HCT116 (cell line): ENCODE measurements at regions not wholly inside any gene's neighbourhood (a gene's known extent, or its start where the extent isn't known, plus 50 kb on each side); places are given as distances from the start of the nearest gene placed in this dataset.

Source experiments
- ATAC-seq: fragments of 200-7000 bp; cut with Tn5 transposase; 2 replicates; pipeline ENCODE4 v1.9.1; 2020; ENCODE audit warnings: mild to moderate bottlenecking, moderate library complexity
- BruUV-seq: library from RNA; stranded (reverse); fragments of 400-500 nt; replicated peaks from 2 replicates; lab custom pipeline; 2021; lab: Mats Ljungman, UMichigan
- CTCF ChIA-PET: fragments of 300-600 bp; sonication (Branson Sonifier 250); formaldehyde crosslinking; loops from one replicate; lab custom pipeline; 2021; ENCODE audit warnings: antibody characterized with exemption; lab: Charles Lee
- POLR2A ChIA-PET: fragments of 300-600, 350-600 bp; sonication (Branson Sonifier 250); formaldehyde crosslinking; loops from one replicate; lab custom pipeline; 2021; ENCODE audit warnings: antibody characterized with exemption; lab: Charles Lee
- RAD21 ChIA-PET, 2 experiments: fragments of 300-600 bp; sonication (Branson Sonifier 250); formaldehyde crosslinking; loops; one replicate each; lab custom pipeline; 2023; ENCODE audit warnings: low total read pairs in 2 of 2; ENCODE audit not compliant: uncharacterized antibody in 2 of 2, unreplicated experiment in 2 of 2, low non-redundant PET in 1 of 2; lab: Charles Lee
- DNase-seq: peaks from one replicate; pipeline ENCODE4 v3.0.0-alpha.2; 2010; ENCODE audit warnings: low read depth, low spot score
- H2AFZ ChIP-seq: fragments of 200-600 bp; shearing (Covaris generic), sonication (generic); 2 replicates; pipeline ENCODE4 v1.6.1; 2017; ENCODE audit warnings: low read depth, mixed run types, mixed read lengths, antibody characterized with exemption, low read length; ENCODE audit not compliant: poor library complexity, severe bottlenecking
- H3K27ac ChIP-seq: 2 replicates; pipeline ENCODE4 v1.5.1; 2012; ENCODE audit warnings: low read depth, low read length
- H3K27me3 ChIP-seq: fragments of 200-600 bp; sonication (generic); 2 replicates; pipeline ENCODE4 v1.6.1; 2016; ENCODE audit warnings: mixed run types, low read length, mixed read lengths; ENCODE audit not compliant: insufficient read depth
- H3K36me3 ChIP-seq, 2 experiments: fragments of 200-500 bp in 1 of 2; fragments of 200-600 bp in 1 of 2; sonication (Bioruptor generic) in 1 of 2; sonication (generic) in 1 of 2; 2 replicates each; pipeline versions ENCODE4 v1.5.1 to v1.6.1; 2014 to 2016; ENCODE audit warnings: low read length in 2 of 2, inconsistent platforms in 1 of 2, mixed read lengths in 1 of 2, mixed run types in 1 of 2; ENCODE audit not compliant: insufficient read depth in 2 of 2, control insufficient read depth in 1 of 2
- H3K4me1 ChIP-seq, 2 experiments: fragments of 200-600 bp in 1 of 2; sonication (generic) in 1 of 2; 2 replicates each; pipeline versions ENCODE4 v1.5.1 to v1.6.1; 2012 to 2017; ENCODE audit warnings: low read length in 2 of 2, inconsistent platforms in 1 of 2, mild to moderate bottlenecking in 1 of 2, mixed read lengths in 1 of 2, mixed run types in 1 of 2, moderate library complexity in 1 of 2; ENCODE audit not compliant: insufficient read depth in 2 of 2, control insufficient read depth in 1 of 2
- H3K4me2 ChIP-seq: fragments of 200-600 bp; sonication (generic); 2 replicates; pipeline ENCODE4 v1.6.1; 2017; ENCODE audit warnings: mixed run types, low read length, mixed read lengths
- H3K4me3 ChIP-seq, 2 experiments: fragments of 200-600 bp in 1 of 2; sonication (generic) in 1 of 2; replicated peaks in 1 of 2; 2 replicates each; pipeline ENCODE4 v1.5.1; 2011 to 2016; ENCODE audit warnings: low read length in 2 of 2, control low read depth in 1 of 2, low read depth in 1 of 2, mild to moderate bottlenecking in 1 of 2, mixed read lengths in 1 of 2, mixed run types in 1 of 2
- H3K79me2 ChIP-seq: fragments of 200-600 bp; sonication (generic); 2 replicates; pipeline ENCODE4 v1.6.1; 2017; ENCODE audit warnings: mild to moderate bottlenecking, mixed run types, low read length, moderate library complexity, mixed read lengths; ENCODE audit not compliant: insufficient read depth
- H3K9ac ChIP-seq: fragments of 200-600 bp; sonication (generic); 2 replicates; pipeline ENCODE4 v1.6.1; 2016; ENCODE audit warnings: low read length, mixed read lengths
- H3K9me2 ChIP-seq: fragments of 200-600 bp; sonication (generic), shearing (Covaris generic); 2 replicates; pipeline ENCODE4 v1.6.1; 2017; ENCODE audit warnings: mixed run types, mild to moderate bottlenecking, moderate library complexity; ENCODE audit not compliant: insufficient read depth
- H3K9me3 ChIP-seq, 2 experiments: fragments of 200-500 bp in 1 of 2; fragments of 200-600 bp in 1 of 2; sonication (Bioruptor generic) in 1 of 2; sonication (generic) in 1 of 2; 2 replicates each; pipeline ENCODE4 v1.6.1; 2014 to 2017; ENCODE audit warnings: low read length in 2 of 2, mixed read lengths in 2 of 2, inconsistent platforms in 1 of 2, low read depth in 1 of 2, mild to moderate bottlenecking in 1 of 2, mixed run types in 1 of 2, moderate library complexity in 1 of 2; ENCODE audit not compliant: control insufficient read depth in 1 of 2, insufficient read depth in 1 of 2
- H4K20me1 ChIP-seq: fragments of 200-600 bp; sonication (generic), shearing (Covaris generic); 2 replicates; pipeline ENCODE4 v1.6.1; 2017; ENCODE audit warnings: mixed run types, mild to moderate bottlenecking, moderate library complexity; ENCODE audit not compliant: insufficient read depth
- CBX3 ChIP-seq: IDR thresholded peaks from 2 replicates; pipeline ENCODE4 v1.6.1; 2012; ENCODE audit warnings: low read depth
- CTCF ChIP-seq, 3 experiments: fragments of 200-600 bp in 1 of 3; sonication (generic) in 1 of 3; IDR thresholded peaks in 2 of 3; conservative IDR thresholded peaks in 1 of 3; 2 replicates each; pipeline ENCODE4 v1.5.1; 2012 to 2017; ENCODE audit warnings: low read depth in 2 of 3, low read length in 2 of 3, antibody characterized with exemption in 1 of 3, borderline replicate concordance in 1 of 3, control low read depth in 1 of 3, mild to moderate bottlenecking in 1 of 3, mixed read lengths in 1 of 3, mixed run types in 1 of 3, moderate library complexity in 1 of 3; ENCODE audit not compliant: insufficient read depth in 1 of 3
- EGR1 ChIP-seq: IDR thresholded peaks from 2 replicates; pipeline ENCODE4 v1.6.1; 2012; ENCODE audit warnings: low read depth
- ELF1 ChIP-seq: IDR thresholded peaks from 2 replicates; pipeline ENCODE4 v1.6.1; 2012; ENCODE audit warnings: low read depth, borderline replicate concordance
- EZH2 ChIP-seq: fragments of 200-600 bp; sonication (generic); IDR thresholded peaks from 2 replicates; pipeline ENCODE4 v1.6.1; 2017; ENCODE audit warnings: antibody characterized with exemption, mixed run types
- EZH2phosphoT487 ChIP-seq: fragments of 200-600 bp; IDR thresholded peaks from 2 replicates; pipeline ENCODE4 v1.6.1; 2018; ENCODE audit warnings: antibody characterized with exemption, borderline replicate concordance
- FOSL1 ChIP-seq: IDR thresholded peaks from 2 replicates; pipeline ENCODE4 v1.6.1; 2012; ENCODE audit warnings: low read depth
- JUND ChIP-seq: IDR thresholded peaks from 2 replicates; pipeline ENCODE4 v1.6.1; 2012
- MAX ChIP-seq: IDR thresholded peaks from 2 replicates; pipeline ENCODE4 v1.6.1; 2012
- POLR2A ChIP-seq: IDR thresholded peaks from 2 replicates; pipeline ENCODE4 v1.7.0; 2011; ENCODE audit warnings: borderline replicate concordance; ENCODE audit not compliant: insufficient read depth, insufficient read length; ENCODE audit errors: extremely low read depth
- REST ChIP-seq: IDR thresholded peaks from 2 replicates; pipeline ENCODE4 v1.6.1; 2012; ENCODE audit warnings: low read depth
- SIN3A ChIP-seq: IDR thresholded peaks from 2 replicates; pipeline ENCODE4 v1.6.1; 2012; ENCODE audit warnings: low read depth
- SP1 ChIP-seq: IDR thresholded peaks from 2 replicates; pipeline ENCODE4 v1.6.1; 2012; ENCODE audit warnings: low read depth
- SRF ChIP-seq: IDR thresholded peaks from 2 replicates; pipeline ENCODE4 v1.6.1; 2012; ENCODE audit warnings: low read depth
- TCF7L2 ChIP-seq: IDR thresholded peaks from 2 replicates; pipeline ENCODE4 v1.7.0; 2011; ENCODE audit warnings: borderline replicate concordance, inconsistent platforms; ENCODE audit not compliant: insufficient read depth, insufficient read length; ENCODE audit errors: extremely low read depth
- YY1 ChIP-seq: IDR thresholded peaks from 2 replicates; pipeline ENCODE4 v1.6.1; 2011; ENCODE audit warnings: low read length, low read depth, moderate library complexity, mild to moderate bottlenecking; ENCODE audit not compliant: insufficient replicate concordance; ENCODE audit errors: extremely low read depth
- ZBTB33 ChIP-seq: IDR thresholded peaks from 2 replicates; pipeline ENCODE4 v1.6.1; 2011; ENCODE audit warnings: mild to moderate bottlenecking, low read length, moderate library complexity; ENCODE audit not compliant: insufficient replicate concordance; ENCODE audit errors: extremely low read depth
- ZFX ChIP-seq: fragments of 450-650 bp; IDR thresholded peaks from 2 replicates; pipeline ENCODE4 v1.6.1; 2017
- ZNF274 ChIP-seq: fragments of 200-500 bp; sonication (Bioruptor generic); IDR thresholded peaks from 2 replicates; pipeline ENCODE4 v1.6.1; 2014; ENCODE audit warnings: mild to moderate bottlenecking, low read depth, low read length, inconsistent platforms
- intact Hi-C: fragments of 100-400 bp; cut with micrococcal nuclease; formaldehyde crosslinking; loops from 2 replicates; pipeline ENCODE4 v1.10.0; 2022

- no peak overlapping the region for H3K4me2 ChIP-seq
- intact Hi-C loops: no loop called here
- H3K9ac ChIP-seq: no peak overlapping the region
- H3K36me3 ChIP-seq: no peaks in the 10 kb centered on the region
- no peaks in the 10 kb centered on the region for H3K9me2 ChIP-seq
- TF ChIP-seq CBX3 (no peak), EZH2phosphoT487 (no peak), MAX (no peak), ZFX (no peak), JUND (no peak), SP1 (no peak), ELF1 (no peak), YY1 (no peak), EZH2 (no peak), REST (no peak), EGR1 (no peak), CTCF (IDR thresholded peaks at IDR 0.05 in 2 of 3, conservative IDR thresholded peaks at IDR 0.05 in 1 of 3; ENCODE audit: borderline replicate concordance in 1 of 3, insufficient read depth in 1 of 3, low read depth in 2 of 3, low read length in 2 of 3) (no peak), ZBTB33 (no peak), TCF7L2 (no peak), FOSL1 (no peak), SRF (no peak), SIN3A (no peak), POLR2A (no peak), ZNF274 (no peak)
- TF ChIP-seq, all 23 proteins: peak for 0
- POLR2A ChIA-PET: no interaction called here
- CTCF ChIA-PET: no interaction called here
- H3K79me2 ChIP-seq: no peaks in the 10 kb centered on the region
- H3K9me3 ChIP-seq: no peaks in the 10 kb centered on the region
- no peak for DNase-seq
- no TSS peak for BruUV-seq
- H3K27me3 ChIP-seq: no peaks in the 10 kb centered on the region
- H2AFZ ChIP-seq: no peak overlapping the region
- peaks cover 10 to 29% of the 10 kb centered on the region in 2 experiments for H3K4me1 ChIP-seq
- H4K20me1 ChIP-seq: no peaks in the 10 kb centered on the region
- RAD21 ChIA-PET: interaction anchor here in 1 of 2 experiments (0.6 kb wide), 1 partner anchor 74 kb away, joined by 3 read pairs; no protein-coding TSS in a partner anchor
- H3K4me3 ChIP-seq: no peak overlapping the region
- H3K27ac ChIP-seq: no peak overlapping the region
- ATAC-seq: no peak
Observed at GRCh38 chr21:33967086-33967571, 51.5 kb upstream of the ATP5PO start.
